ENCODE measurements at regions not wholly inside any gene's neighbourhood (a gene's known extent, or its start where the extent isn't known, plus 50 kb on each side); places are given as distances from the start of the nearest gene placed in this dataset.
"Not testable (repeated sequence)": the region's sequence is repeated elsewhere in the genome, so short reads cannot be mapped to it uniquely, and the experiment has no call there.

DNA sequence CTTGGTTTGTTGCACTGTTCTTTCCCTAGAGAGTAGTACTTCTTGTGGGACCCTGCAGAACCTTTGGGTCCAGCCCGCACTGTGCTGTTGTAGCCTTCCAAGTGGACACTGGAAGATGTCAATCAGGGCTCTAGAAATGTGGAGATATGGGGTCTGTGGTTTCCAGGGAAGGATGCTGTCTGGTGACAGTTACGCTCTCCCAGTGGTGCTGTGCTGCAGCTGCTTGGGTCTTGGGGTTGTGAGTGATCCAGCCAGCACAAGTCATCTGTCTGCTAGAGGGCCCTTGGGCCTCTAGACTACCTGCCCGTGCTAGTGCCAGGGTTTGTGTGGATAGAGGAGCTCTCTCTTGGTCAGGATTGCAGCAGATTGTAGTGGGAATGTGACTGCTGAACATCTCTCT, 484.5 kb downstream of the DMAC1 start:
- H3K27ac ChIP-seq = no peak overlapping the region
- WGBS, 3 donors = 82 to 94% (median 87%) methylated on average over 3 of the region's 3 CpGs
- DNase-seq = no peak
- no peak overlapping the region for H3K4me3 ChIP-seq
- no peaks in the 10 kb centered on the region for H3K4me1 ChIP-seq (ENCODE audit: insufficient read depth)
- intact Hi-C loops (cut with DNase I) = no loop called here
- no peaks in the 10 kb centered on the region for H3K9me3 ChIP-seq
- TF ChIP-seq CTCF (IDR thresholded peaks at IDR 0.05) (no peak), POLR2A (IDR thresholded peaks at IDR 0.05) (no peak)
- no peaks in the 10 kb centered on the region for H3K36me3 ChIP-seq
- no peaks in the 10 kb centered on the region for H3K27me3 ChIP-seq

DNA sequence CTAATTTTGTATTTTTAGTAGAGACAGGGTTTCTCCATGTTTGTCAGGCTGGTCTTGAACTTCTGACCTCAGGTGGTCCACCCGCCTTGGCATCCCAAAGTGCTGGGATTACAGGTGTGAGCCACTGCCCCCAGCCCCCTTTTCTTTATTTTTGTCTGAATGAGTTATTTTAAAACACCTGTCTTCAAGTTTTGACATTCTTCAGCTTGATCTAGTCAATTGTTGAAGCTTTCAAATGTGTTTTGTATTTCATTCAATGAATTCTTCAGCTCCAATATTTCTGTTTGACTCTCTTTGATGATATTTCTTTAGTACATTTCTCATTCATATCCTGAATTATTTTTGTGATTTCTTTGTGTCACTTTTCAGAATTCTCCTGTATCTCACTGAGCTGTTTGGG, 486.2 kb downstream of the DMAC1 start:
- DNase-seq = no peak
- 81 to 94% (median 93%) methylated on average over 1 of the region's 1 CpG for WGBS, 3 donors
- no peak for TF ChIP-seq CTCF (IDR thresholded peaks at IDR 0.05)
- no peak for TF ChIP-seq POLR2A (IDR thresholded peaks at IDR 0.05)
- no peak for TF ChIP-seq EP300 (IDR thresholded peaks at IDR 0.05)
- no peaks in the 10 kb centered on the region for H3K27me3 ChIP-seq
- no peaks in the 10 kb centered on the region for H3K4me1 ChIP-seq (ENCODE audit: insufficient read depth)
- no peak overlapping the region for H3K27ac ChIP-seq
- H3K9me3 ChIP-seq = no peaks in the 10 kb centered on the region
- no peak overlapping the region for H3K4me3 ChIP-seq
- intact Hi-C loops (cut with DNase I) = no loop called here
- no peaks in the 10 kb centered on the region for H3K36me3 ChIP-seq

DNA sequence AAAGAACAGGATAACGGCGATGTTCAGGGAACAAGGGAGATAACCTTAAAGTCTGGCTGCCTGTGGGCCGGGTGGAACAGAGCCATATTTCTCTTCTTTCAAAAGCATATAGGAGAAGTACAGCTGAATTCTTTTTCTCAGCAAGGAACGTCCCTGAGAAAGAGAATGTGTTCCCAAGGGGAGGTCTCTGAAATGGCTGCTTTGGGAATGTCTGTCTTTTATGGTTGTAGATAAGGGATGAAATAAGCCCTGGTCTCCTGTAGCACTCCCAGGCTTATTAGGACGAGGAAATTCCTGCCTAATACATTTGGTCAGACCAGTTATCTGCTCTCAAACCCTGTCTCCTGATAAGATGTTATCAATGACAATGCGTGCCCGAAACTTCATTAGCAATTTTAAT, 490.5 kb downstream of the DMAC1 start:
- H3K27ac ChIP-seq; H3K27me3 ChIP-seq; intact Hi-C loops (cut with DNase I); H3K9me3 ChIP-seq; H3K36me3 ChIP-seq; H3K4me3 ChIP-seq; DNase-seq; H3K4me1 ChIP-seq (ENCODE audit: insufficient read depth): not testable (repeated sequence)
- 77 to 81% (median 80%) methylated on average over 7 of the region's 7 CpGs for WGBS, 3 donors

DNA sequence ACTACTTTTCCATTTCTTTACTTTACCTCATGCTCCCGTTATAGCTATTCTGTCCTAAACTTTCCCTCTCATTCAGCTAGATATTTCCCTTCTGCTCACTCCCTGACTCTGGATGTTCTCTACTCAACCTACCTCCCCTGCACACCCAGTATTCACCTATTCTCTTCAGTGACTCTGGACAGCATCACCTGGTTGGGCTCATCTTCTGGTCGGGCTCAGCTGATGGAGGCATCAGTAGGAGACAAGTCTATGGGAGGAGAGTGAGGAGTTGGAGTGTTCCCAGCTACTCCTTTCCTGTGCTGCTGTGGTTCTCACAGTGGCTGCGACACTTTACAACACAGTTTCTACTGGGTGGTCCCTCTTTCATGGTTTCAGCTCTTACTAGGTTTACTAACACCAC, 493.9 kb downstream of the DMAC1 start:
- no peaks in the 10 kb centered on the region for H3K4me1 ChIP-seq (ENCODE audit: insufficient read depth)
- no peak overlapping the region for H3K4me3 ChIP-seq
- intact Hi-C loops (cut with DNase I) = no loop called here
- no peak for TF ChIP-seq EP300 (IDR thresholded peaks at IDR 0.05)
- TF ChIP-seq POLR2A (IDR thresholded peaks at IDR 0.05) = no peak
- TF ChIP-seq CTCF (IDR thresholded peaks at IDR 0.05) = no peak
- WGBS, 3 donors = 80 to 92% (median 87%) methylated on average over 3 of the region's 3 CpGs
- no peak for DNase-seq
- no peak overlapping the region for H3K27ac ChIP-seq
- no peaks in the 10 kb centered on the region for H3K36me3 ChIP-seq
- no peaks in the 10 kb centered on the region for H3K9me3 ChIP-seq
- H3K27me3 ChIP-seq = no peaks in the 10 kb centered on the region

GRCh38 chr9:7304627-7304995, 495.0 kb downstream of the DMAC1 start:
- H3K36me3 ChIP-seq = no peaks in the 10 kb centered on the region
- H3K27ac ChIP-seq = no peak overlapping the region
- no peaks in the 10 kb centered on the region for H3K9me3 ChIP-seq
- intact Hi-C loops (cut with DNase I) = no loop called here
- H3K27me3 ChIP-seq = no peaks in the 10 kb centered on the region
- no peak overlapping the region for H3K4me3 ChIP-seq
- 70 to 80% (median 72%) methylated on average over 5 of the region's 5 CpGs for WGBS, 3 donors
- no peak for TF ChIP-seq POLR2A (IDR thresholded peaks at IDR 0.05)
- no peak for TF ChIP-seq EP300 (IDR thresholded peaks at IDR 0.05)
- TF ChIP-seq CTCF (IDR thresholded peaks at IDR 0.05) = no peak
- DNase-seq = no peak
- no peaks in the 10 kb centered on the region for H3K4me1 ChIP-seq (ENCODE audit: insufficient read depth)
